GM12892 (cell line): ENCODE measurements at regions not wholly inside any gene's neighbourhood (a gene's known extent, or its start where the extent isn't known, plus 50 kb on each side); places are given as distances from the start of the nearest gene placed in this dataset.

Experiments used
- DNase-seq: peaks from one replicate; pipeline ENCODE4 v3.0.0; 2011; ENCODE audit not compliant: insufficient read length
- FAIRE-seq: peaks from 2 replicates; lab custom pipeline; 2011; peaks lifted over from hg19 to GRCh38; lab: Jason Lieb, UNC
- POLR2A ChIP-seq: IDR thresholded peaks from 2 replicates; pipeline ENCODE4 v1.6.1; 2011; ENCODE audit warnings: low read depth, low read length, control low read depth
- POLR2AphosphoS5 ChIP-seq: IDR thresholded peaks from 2 replicates; pipeline ENCODE4 v1.6.1; 2011; ENCODE audit warnings: low read depth, low read length, control low read depth
- TAF1 ChIP-seq: IDR thresholded peaks from 2 replicates; pipeline ENCODE4 v1.6.1; 2011; ENCODE audit warnings: low read depth, mild to moderate bottlenecking, control low read depth, low read length, borderline replicate concordance

DNA sequence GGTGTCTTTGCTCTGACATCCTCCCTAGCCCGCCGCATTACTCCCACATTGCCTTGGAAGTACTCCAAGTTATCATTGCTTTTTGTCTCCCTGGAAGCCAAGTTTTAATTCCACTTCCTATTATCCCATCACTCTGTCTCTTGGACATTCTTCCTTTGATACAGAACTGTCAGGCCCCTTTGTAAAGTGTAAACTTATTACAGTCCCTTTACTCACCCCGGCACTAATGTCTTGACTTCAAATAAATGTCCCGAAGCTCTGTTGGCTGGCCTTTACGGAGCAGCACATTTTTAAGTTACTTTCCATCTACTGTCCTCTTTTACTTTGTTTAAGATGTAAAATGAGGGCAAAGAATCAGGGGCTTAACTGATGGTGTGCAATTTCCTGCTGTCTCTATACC, 223.5 kb upstream of the IGFBP7 start:
- FAIRE-seq: no peak
- no peak for DNase-seq
- TF ChIP-seq POLR2AphosphoS5: no peak
- no peak for TF ChIP-seq POLR2A
- TF ChIP-seq TAF1: no peak

GRCh38 chr4:57331959-57332358, 221.8 kb upstream of the IGFBP7 start:
- DNase-seq (no peak), FAIRE-seq (no peak)
- TF ChIP-seq POLR2A (no peak), POLR2AphosphoS5 (no peak), TAF1 (no peak)

DNA sequence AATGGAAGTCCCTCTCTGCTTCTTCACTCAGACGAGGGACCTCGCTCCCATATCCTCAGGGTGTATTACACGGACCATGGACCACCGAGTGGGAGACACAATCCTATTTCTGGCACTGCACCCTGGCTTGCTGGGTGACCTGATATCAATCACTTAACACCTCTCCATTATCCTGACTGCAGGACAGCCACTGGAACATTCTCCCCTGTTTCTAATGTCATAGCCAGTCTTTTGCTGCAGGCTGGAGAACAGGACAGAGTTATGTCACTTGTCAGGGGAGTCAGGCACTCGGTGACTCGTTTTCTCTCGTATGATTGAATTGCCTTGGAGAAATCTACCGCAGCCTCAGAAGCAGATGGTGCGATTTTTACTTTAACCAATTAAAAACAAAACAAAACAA, 219.1 kb upstream of the IGFBP7 start:
- no peak for FAIRE-seq

GRCh38 chr4:57324673-57325307, 214.6 kb upstream of the IGFBP7 start:
- FAIRE-seq (no peak), DNase-seq (no peak)
- TF ChIP-seq POLR2A (no peak), POLR2AphosphoS5 (no peak), TAF1 (no peak)

More for the DNA sequence above, 219.1 kb upstream of the IGFBP7 start:
- DNase-seq: no peak
- TF ChIP-seq POLR2AphosphoS5 (no peak), POLR2A (no peak), TAF1 (no peak)

- no peak for FAIRE-seq
- TF ChIP-seq POLR2A: no peak
Measured at GRCh38 chr4:57320849-57321248, 210.7 kb upstream of the IGFBP7 start.

DNA sequence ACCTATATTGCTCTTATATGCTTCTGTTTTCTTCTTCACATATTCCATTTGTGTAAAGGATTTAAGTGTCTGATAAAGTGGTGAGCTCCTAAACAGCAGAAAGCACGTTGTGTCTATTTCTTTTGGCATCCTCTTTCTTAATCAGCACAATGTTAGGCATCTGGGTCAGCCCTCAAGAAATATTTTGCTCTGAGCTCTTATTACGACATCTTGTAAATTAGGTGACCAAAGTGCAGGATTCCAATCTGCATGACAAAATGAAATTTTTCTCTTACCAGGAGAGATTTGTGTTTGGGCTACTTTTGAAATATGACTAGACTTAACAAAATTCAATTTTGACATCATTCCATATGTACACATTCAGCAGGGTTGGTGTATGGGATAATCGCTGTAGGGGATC, 210.0 kb upstream of the IGFBP7 start:
- DNase-seq (no peak), FAIRE-seq (no peak)
- TF ChIP-seq POLR2A: no peak

More at GRCh38 chr4:57320849-57321248, 210.7 kb upstream of the IGFBP7 start:
- no peak for DNase-seq

DNA sequence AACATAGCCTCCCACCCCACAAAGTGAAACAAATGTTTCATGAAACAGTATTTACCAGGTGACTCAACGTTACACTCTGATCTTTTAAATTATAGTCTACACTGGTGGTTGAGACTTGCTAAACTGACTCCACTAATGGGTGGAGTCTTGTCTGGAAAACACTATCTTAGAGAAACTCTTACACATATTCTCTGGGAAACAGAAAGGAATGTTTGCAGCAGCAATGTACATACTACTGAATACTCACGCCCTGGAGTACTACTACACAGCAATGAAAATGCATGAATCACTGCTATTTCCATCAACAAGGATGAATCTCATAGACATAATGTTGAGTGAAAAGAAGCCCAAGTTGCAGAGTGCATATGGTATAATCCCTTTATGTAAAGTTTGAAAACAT, 208.5 kb upstream of the IGFBP7 start:
- TF ChIP-seq TAF1: no peak
- no peak for TF ChIP-seq POLR2AphosphoS5
- TF ChIP-seq POLR2A: no peak
- FAIRE-seq (no peak), DNase-seq (no peak)

GRCh38 chr4:57314636-57315035, 204.5 kb upstream of the IGFBP7 start:
- no peak for TF ChIP-seq TAF1
- TF ChIP-seq POLR2A: no peak
- TF ChIP-seq POLR2AphosphoS5: no peak
- FAIRE-seq (no peak), DNase-seq (no peak)

- DNase-seq (no peak), FAIRE-seq (no peak)
- TF ChIP-seq POLR2A: no peak
- TF ChIP-seq TAF1: no peak
- TF ChIP-seq POLR2AphosphoS5: no peak
Measured at GRCh38 chr4:57312296-57312695, 202.1 kb upstream of the IGFBP7 start.

DNA sequence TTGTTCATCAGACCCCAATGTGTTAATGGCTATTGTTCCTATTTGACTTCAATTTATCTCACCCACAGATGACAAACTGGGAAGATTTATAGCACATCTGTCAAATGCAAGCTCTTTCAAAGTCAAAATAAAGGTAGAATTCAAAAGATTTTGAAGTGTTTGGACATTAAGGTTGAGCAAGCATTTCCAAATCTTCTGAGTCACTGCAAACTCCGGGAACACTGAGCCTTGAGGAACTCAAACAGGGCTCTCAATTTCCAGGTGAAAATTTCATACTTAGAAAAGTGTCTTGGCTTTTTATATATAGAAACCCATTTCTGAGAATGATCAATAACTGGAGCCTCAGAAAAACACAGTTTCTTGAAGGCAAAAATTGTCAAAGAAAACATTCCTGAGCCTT, 199.5 kb upstream of the IGFBP7 start:
- TF ChIP-seq POLR2AphosphoS5: no peak
- TF ChIP-seq TAF1: no peak
- TF ChIP-seq POLR2A: no peak
- FAIRE-seq (no peak), DNase-seq (no peak)

- DNase-seq (no peak), FAIRE-seq (no peak)
- no peak for TF ChIP-seq TAF1
- TF ChIP-seq POLR2A: no peak
- no peak for TF ChIP-seq POLR2AphosphoS5
Measured at GRCh38 chr4:57308301-57308700, 198.1 kb upstream of the IGFBP7 start.

DNA sequence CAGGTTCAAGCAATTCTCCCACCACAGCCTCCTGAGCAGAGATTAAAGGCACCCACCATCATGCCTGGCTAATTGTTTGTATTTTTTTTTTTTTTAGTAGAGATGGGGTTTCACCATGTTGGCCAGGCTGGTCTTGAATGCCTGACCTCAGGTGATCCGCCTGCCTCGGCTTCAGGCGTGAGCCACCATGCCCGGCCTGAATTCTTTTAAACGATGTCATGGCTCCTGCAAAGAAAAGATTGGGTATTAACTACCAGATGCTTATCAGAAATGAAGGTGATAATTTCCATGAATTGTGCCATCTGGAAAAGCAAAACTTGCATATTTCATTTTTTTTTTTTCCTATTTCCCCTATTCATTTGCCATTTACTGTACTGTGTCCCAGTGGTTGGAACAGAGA, 195.7 kb upstream of the IGFBP7 start:
- TF ChIP-seq POLR2A (no peak), POLR2AphosphoS5 (no peak), TAF1 (no peak)
- FAIRE-seq (no peak), DNase-seq (no peak)
